Pancreas (tissue), 10 donors: ENCODE measurements at regions not wholly inside any gene's neighbourhood (a gene's known extent, or its start where the extent isn't known, plus 50 kb on each side); places are given as distances from the start of the nearest gene placed in this dataset.

Experiments
- ATAC-seq, 4 donors: fragments of 200-7000 bp; cut with Tn5 transposase; one replicate each; pipeline versions ENCODE4 v1.8.0 to v1.9.1; 2020; ENCODE audit warnings: mild to moderate bottlenecking in 4 of 4, moderate library complexity in 4 of 4
- DNase-seq, 6 donors: peaks; one replicate each; pipeline ENCODE4 v3.0.0-alpha.2; 2020
- FAIRE-seq: peaks from 2 replicates; lab custom pipeline; 2012; peaks lifted over from hg19 to GRCh38; lab: Jason Lieb, UNC
- H3K27ac ChIP-seq, 4 donors: fragments of 200-600 bp; sonication (generic); 1 replicate in 3 of 4; 2 replicates in 1 of 4; pipeline versions ENCODE4 v1.5.0 to v1.8.0; 2020
- H3K27me3 ChIP-seq, 4 donors: fragments of 200-600 bp; one replicate each; pipeline ENCODE4 v1.8.0; 2021
- H3K36me3 ChIP-seq, 3 donors: fragments of 200-600 bp; sonication (generic) in 1 of 3; one replicate each; pipeline versions ENCODE4 v1.5.0 to v1.8.0; 2020 to 2021
- H3K4me1 ChIP-seq, 3 donors: fragments of 200-600 bp; one replicate each; pipeline ENCODE4 v1.8.0; 2021
- H3K4me3 ChIP-seq, 4 donors: fragments of 200-600 bp; sonication (generic) in 2 of 4; one replicate each; pipeline versions ENCODE4 v1.5.0 to v1.8.0; 2020 to 2021
- H3K9me3 ChIP-seq, 4 donors: fragments of 200-600 bp; one replicate each; pipeline ENCODE4 v1.8.0; 2021
- WGBS, 2 donors: extraction: QIAGEN DNeasy Blood & Tissue Kit; methylation state at CpG; one replicate each; pipeline ENCODE4 v1.1.7; 2013; 5-methylcytosine and 5-hydroxymethylcytosine counted together
- intact Hi-C, 3 donors: fragments of 100-400 bp; cut with DNase I; formaldehyde crosslinking; loops; one replicate each; pipeline versions ENCODE4 v1.11.1 to v1.14.2; 2022
- TF ChIP-seq, protein P1 (sequence below), 4 donors: fragments of 200-600 bp; sonication (generic) in 3 of 4; IDR thresholded peaks; one replicate each; pipeline versions ENCODE4 v1.5.0 to v1.8.0; 2021; ENCODE audit warnings: antibody characterized with exemption in 4 of 4
- donor health status: healthy with polysubstance abuse.
- donor health status: DM: no; HTN: no; CAD: no; lungs with moderate emphysema.
- donor health status: DM: no; HTN: no; CAD: no.
- donor health status: control.
- donor health status: control.
- donor health status: Bipolar disorder and iron deficiency.
- donor health status: DM: yes; HTN: yes; CAD: no.
- donor health status: DM: no; HTN: no; CAD: no.
- donor health status: DM: no; HTN: no; CAD: no.
- donor health status: DM: yes; HTN: yes; CAD: no.

DNA sequence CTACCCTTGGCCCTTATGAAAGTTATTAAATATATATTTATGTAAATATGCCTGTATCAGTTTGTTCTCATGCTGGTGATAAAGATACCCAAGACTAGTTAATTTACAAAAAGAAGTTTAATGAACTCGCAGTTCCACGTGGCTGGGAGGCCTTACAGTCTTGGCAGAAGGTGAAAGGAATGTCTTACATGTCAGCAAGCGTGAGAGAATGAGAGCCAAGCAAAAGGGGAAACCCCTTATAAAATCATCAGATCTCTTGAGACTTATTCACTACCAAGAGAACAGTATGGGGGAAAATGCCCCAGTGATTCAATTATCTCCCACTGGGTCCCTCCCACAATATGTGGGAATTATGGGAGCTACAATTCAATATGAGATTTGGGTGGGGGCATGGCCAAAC is 506.0 kb upstream of the ATXN8OS start:
- TF ChIP-seq, protein P1, sequence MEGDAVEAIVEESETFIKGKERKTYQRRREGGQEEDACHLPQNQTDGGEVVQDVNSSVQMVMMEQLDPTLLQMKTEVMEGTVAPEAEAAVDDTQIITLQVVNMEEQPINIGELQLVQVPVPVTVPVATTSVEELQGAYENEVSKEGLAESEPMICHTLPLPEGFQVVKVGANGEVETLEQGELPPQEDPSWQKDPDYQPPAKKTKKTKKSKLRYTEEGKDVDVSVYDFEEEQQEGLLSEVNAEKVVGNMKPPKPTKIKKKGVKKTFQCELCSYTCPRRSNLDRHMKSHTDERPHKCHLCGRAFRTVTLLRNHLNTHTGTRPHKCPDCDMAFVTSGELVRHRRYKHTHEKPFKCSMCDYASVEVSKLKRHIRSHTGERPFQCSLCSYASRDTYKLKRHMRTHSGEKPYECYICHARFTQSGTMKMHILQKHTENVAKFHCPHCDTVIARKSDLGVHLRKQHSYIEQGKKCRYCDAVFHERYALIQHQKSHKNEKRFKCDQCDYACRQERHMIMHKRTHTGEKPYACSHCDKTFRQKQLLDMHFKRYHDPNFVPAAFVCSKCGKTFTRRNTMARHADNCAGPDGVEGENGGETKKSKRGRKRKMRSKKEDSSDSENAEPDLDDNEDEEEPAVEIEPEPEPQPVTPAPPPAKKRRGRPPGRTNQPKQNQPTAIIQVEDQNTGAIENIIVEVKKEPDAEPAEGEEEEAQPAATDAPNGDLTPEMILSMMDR (IDR thresholded peaks at IDR 0.05) = no peak
- H3K4me1 ChIP-seq = no peaks in the 10 kb centered on the region
- H3K36me3 ChIP-seq = no peaks in the 10 kb centered on the region
- intact Hi-C loops = no loop called here
- H3K4me3 ChIP-seq = no peak overlapping the region
- FAIRE-seq = no peak
- no peaks in the 10 kb centered on the region for H3K27me3 ChIP-seq
- H3K27ac ChIP-seq = no peak overlapping the region
- no peaks in the 10 kb centered on the region for H3K9me3 ChIP-seq
- ATAC-seq = no peak
- WGBS, 2 donors = 67 to 74% methylated on average over 3 of the region's 3 CpGs
- DNase-seq = no peak

DNA sequence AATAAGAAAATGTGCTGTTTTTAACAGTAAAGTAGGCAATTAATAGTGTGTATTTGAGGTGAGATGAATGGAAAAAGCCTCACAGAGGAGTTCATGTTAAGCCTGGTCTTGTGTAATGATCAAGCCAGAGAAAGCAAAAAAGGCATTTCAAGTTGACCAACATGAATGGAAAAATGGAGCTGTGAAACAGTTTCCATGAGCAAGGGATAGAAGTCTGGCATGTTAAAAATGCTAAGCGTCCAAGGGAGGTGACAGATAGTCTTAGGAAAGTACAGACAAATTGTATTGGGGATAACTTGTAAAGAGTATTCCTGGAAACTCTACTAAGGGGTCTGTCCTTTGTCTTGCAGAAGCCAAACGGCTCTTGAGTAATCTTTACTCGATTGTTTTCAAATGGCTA is 506.8 kb upstream of the ATXN8OS start:
- Histone ChIP-seq H3K27ac (no peak overlapping the region), H3K9me3 (no peaks in the 10 kb centered on the region), H3K36me3 (no peaks in the 10 kb centered on the region), H3K4me3 (no peak overlapping the region), H3K4me1 (no peaks in the 10 kb centered on the region), H3K27me3 (no peaks in the 10 kb centered on the region)
- ATAC-seq (no peak), FAIRE-seq (no peak), DNase-seq (no peak)
- 61 to 65% methylated on average over 3 of the region's 3 CpGs for WGBS, 2 donors
- TF ChIP-seq, protein P1 (IDR thresholded peaks at IDR 0.05) = no peak
- intact Hi-C loops = no loop called here

DNA sequence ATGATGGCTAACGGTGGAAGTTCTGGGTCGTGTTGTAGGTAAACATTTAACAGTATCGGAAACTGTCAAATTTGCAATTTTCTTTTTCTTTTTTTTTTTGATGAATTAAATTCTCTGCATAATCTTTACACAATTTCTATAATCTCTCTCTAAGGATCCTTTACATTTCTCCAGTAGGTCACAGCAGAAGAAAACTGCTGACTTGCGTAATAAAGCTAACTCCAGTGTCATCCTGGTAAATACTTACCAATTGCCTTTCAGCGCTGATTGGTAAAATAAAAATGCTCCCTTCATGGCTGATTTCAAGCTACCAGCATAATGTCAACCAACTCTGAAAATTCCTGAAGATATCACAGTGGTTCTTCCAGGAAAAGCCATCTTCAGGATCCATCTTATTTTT is 510.5 kb upstream of the ATXN8OS start:
- TF ChIP-seq, protein P1 (IDR thresholded peaks at IDR 0.05) = no peak
- FAIRE-seq = no peak
- WGBS, 2 donors = 76 to 80% methylated on average over 5 of the region's 5 CpGs

DNA sequence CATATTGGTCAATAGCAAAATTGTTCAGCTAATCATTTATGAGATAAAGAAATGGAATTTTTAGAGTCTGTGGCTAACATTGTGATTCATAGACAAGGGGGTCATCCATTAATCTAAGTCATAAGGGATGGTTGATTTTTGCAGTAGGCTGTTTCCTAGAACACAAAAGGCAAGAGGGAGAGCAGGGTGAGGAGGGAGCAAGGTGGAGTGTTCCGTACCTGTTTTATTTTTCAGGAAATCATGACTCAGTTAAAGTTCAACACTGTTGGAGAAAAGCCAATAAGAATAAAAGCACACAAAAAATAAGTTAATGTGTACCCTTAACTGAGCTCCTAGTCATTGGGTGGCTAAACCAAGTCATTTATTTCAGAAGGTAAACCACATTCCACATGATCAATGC is 512.4 kb upstream of the ATXN8OS start:
- DNase-seq = no peak
- no peaks in the 10 kb centered on the region for H3K4me1 ChIP-seq
- H3K27me3 ChIP-seq = no peaks in the 10 kb centered on the region
- no peaks in the 10 kb centered on the region for H3K9me3 ChIP-seq
- no peaks in the 10 kb centered on the region for H3K36me3 ChIP-seq
- peak; percentile 46 to 78 (median 70) for ATAC-seq
- no peak for FAIRE-seq
- 13 to 14% methylated on average over 1 of the region's 1 CpG for WGBS, 2 donors
- H3K4me3 ChIP-seq = no peak overlapping the region
- intact Hi-C loops = no loop called here
- H3K27ac ChIP-seq = peak overlapping the region in 1 of 4 donors; percentile 2
- TF ChIP-seq, protein P1 (IDR thresholded peaks at IDR 0.05) = no peak

More for the DNA sequence above, 510.5 kb upstream of the ATXN8OS start:
- Histone ChIP-seq H3K9me3 (no peaks in the 10 kb centered on the region), H3K36me3 (no peaks in the 10 kb centered on the region), H3K4me3 (no peak overlapping the region), H3K27ac (no peak overlapping the region), H3K4me1 (no peaks in the 10 kb centered on the region), H3K27me3 (no peaks in the 10 kb centered on the region)
- ATAC-seq = no peak
- intact Hi-C loops = no loop called here
- DNase-seq = no peak

DNA sequence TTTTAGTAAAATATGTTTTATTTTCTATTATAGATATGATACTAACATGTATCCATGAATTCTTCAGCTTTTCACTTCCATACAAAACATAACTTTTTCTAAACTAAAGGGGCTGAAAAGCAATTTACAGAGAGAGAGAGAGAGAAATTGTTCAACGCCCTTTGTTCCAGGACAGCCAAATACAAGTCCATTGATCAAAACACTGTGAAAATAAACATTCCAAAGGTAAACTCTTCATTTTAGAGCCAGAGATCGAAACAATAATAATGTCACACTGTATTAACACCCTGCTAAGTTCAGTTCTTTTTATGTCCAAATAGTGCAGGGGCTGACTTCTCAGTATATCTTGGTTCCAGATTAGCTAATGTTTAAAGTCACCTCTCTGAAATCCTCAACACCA is 516.2 kb upstream of the ATXN8OS start:
- FAIRE-seq (no peak), DNase-seq (no peak), ATAC-seq (no peak)
- no peak overlapping the region for H3K4me3 ChIP-seq
- no peaks in the 10 kb centered on the region for H3K36me3 ChIP-seq
- intact Hi-C loops = no loop called here
- TF ChIP-seq, protein P1 (IDR thresholded peaks at IDR 0.05) = no peak
- H3K4me1 ChIP-seq = no peaks in the 10 kb centered on the region
- H3K27me3 ChIP-seq = no peaks in the 10 kb centered on the region
- H3K9me3 ChIP-seq = no peaks in the 10 kb centered on the region
- WGBS, 2 donors = 29 to 40% methylated on average over 2 of the region's 2 CpGs
- no peak overlapping the region for H3K27ac ChIP-seq
